ENCODE measurements at regions not wholly inside any gene's neighbourhood (a gene's known extent, or its start where the extent isn't known, plus 50 kb on each side); places are given as distances from the start of the nearest gene placed in this dataset.
"Not testable (repeated sequence)": the region's sequence is repeated elsewhere in the genome, so short reads cannot be mapped to it uniquely, and the experiment has no call there.

DNA sequence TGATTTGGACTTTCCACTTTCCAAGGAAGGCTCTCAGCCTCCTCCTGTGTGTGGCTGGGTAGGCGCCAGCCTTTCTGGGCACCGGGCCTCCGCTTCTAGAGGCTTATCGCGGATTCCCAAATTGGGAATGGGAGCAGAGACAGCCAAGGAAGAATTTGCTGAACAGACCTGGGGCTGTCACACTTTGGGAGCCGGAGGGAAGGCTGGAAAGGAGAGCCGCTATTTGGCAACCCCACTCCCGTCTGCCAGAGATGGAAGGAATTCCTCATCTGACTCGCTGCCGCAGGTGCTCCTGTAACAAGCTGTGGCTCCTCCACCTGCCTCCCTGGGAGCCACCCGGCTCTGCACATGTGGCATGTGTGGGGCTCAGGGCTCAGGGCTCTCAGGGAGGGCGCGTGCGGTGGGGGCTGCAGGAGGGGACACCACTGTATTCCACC, 50.8 kb upstream of the ECHDC3 start:
- no peaks in the 10 kb centered on the region for H3K9me3 ChIP-seq (ENCODE audit: control insufficient read depth, insufficient read depth, low read length)
- no peak overlapping the region for H3K4me3 ChIP-seq (ENCODE audit: low read depth, low read length)
- CTCF ChIA-PET = no interaction called here
- H3K27me3 ChIP-seq (ENCODE audit: control insufficient read depth, insufficient read depth, low read length) = peaks cover 13% of the 10 kb centered on the region
- no peak overlapping the region for H3K27ac ChIP-seq (ENCODE audit: low read depth, low read length)
- POLR2A ChIA-PET = no interaction called here
- TF ChIP-seq, protein P1, sequence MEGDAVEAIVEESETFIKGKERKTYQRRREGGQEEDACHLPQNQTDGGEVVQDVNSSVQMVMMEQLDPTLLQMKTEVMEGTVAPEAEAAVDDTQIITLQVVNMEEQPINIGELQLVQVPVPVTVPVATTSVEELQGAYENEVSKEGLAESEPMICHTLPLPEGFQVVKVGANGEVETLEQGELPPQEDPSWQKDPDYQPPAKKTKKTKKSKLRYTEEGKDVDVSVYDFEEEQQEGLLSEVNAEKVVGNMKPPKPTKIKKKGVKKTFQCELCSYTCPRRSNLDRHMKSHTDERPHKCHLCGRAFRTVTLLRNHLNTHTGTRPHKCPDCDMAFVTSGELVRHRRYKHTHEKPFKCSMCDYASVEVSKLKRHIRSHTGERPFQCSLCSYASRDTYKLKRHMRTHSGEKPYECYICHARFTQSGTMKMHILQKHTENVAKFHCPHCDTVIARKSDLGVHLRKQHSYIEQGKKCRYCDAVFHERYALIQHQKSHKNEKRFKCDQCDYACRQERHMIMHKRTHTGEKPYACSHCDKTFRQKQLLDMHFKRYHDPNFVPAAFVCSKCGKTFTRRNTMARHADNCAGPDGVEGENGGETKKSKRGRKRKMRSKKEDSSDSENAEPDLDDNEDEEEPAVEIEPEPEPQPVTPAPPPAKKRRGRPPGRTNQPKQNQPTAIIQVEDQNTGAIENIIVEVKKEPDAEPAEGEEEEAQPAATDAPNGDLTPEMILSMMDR (IDR thresholded peaks at IDR 0.05; ENCODE audit: low read depth, low read length) = no peak
- DNase-seq (ENCODE audit: low read depth, low spot score) = no peak

DNA sequence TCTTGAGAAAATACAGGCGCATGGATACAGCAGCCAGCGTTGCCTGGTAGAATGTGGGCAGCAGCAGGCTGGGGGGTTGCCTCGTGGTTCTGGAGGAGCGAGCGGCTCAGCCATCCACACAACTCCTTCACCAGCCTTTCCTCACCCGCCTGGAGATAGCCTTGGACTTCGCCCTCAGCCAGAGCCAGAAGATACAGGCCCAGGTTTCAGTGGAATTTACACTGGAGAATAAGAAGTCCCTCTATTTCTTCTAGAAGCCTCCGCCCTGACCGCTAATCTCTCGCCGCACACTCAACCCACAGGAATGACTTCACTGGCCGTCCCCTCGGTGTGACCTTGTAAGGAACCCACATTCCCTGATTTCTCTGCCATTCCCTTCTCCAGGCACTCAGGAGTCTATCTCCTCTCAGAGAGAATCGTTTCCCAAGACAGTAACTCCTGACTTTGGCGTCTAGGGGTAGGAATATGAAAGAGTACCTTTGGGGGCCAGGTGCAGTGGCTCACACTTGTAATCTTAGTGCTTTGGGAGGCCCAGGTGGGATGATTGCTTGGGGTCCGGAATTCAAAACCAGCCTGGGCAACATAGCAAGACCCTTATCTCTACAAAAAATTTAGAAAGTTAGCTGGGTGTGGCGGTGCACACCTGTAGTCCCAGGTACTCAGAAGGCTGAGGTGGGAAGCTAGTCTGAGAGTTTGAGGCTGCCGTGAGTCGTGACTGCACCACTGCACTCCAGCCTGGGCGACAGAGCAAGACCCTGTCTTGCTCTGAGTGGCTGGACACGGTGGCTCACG, 52.0 kb upstream of the ECHDC3 start:
- TF ChIP-seq, protein P1 (IDR thresholded peaks at IDR 0.05; ENCODE audit: low read depth, low read length) = no peak
- Histone ChIP-seq H3K9me3 (ENCODE audit: control insufficient read depth, insufficient read depth, low read length) (no peaks in the 10 kb centered on the region), H3K27me3 (ENCODE audit: control insufficient read depth, insufficient read depth, low read length) (peaks cover 7% of the 10 kb centered on the region), H3K4me3 (ENCODE audit: low read depth, low read length) (no peak overlapping the region), H3K27ac (ENCODE audit: low read depth, low read length) (no peak overlapping the region)
- no peak for DNase-seq (ENCODE audit: low read depth, low spot score)
- ChIA-PET POLR2A (no interaction called here), CTCF (no interaction called here)

DNA sequence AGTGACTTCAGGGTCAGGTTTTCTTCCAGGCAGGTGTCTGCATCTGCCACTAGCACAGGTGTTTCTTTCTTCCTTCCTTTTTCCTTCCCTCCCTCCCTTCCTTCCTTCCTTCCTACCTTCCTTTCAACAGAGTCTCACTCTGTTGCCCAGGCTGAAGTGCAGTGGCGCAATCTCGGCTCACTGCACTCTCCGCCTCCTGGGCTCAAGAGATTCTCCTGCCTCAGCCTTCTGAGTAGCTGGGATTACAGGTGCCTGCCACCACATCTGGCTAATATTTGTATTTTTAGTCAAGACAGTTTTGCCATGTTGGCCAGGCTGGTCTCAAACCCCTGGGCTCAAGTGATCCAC, 53.8 kb upstream of the ECHDC3 start:
- CTCF ChIA-PET; POLR2A ChIA-PET; H3K27me3 ChIP-seq (ENCODE audit: control insufficient read depth, insufficient read depth, low read length); H3K4me3 ChIP-seq (ENCODE audit: low read depth, low read length); H3K9me3 ChIP-seq (ENCODE audit: control insufficient read depth, insufficient read depth, low read length); DNase-seq (ENCODE audit: low read depth, low spot score); H3K27ac ChIP-seq (ENCODE audit: low read depth, low read length): not testable (repeated sequence)

DNA sequence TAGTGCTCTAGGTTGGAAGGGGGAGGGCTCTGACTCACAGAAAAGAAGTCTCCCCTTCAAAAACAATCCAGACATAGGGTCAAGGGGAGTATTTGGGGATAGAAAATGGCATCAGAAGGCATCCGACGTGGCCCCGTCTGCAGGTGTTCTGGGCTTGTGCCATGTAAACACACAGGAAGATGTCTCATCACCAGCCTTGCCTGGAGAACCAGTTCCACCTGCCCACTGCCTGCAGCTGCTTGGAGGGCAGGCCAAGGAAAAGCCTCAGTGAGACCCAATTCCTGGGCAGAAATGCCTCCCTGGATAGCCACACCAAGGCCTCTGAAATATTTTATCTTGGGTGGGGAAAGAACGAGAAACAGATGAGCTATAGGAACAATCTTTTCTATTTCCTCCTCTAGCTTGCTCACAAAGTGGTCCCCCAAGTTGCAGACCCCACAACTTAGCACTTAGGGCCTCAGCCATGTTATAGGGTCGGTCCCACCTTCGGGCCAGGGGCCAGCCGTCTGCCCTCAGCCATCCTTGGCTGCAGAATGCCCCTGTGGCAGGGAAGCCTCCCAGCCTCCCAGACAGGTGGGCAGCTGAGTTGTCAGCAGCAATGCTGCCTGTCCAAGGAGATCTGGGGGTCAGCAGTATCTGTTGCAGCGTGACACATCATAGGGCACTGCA, 54.3 kb upstream of the ECHDC3 start:
- Histone ChIP-seq H3K27me3 (ENCODE audit: control insufficient read depth, insufficient read depth, low read length) (peaks cover 6% of the 10 kb centered on the region), H3K27ac (ENCODE audit: low read depth, low read length) (no peak overlapping the region), H3K4me3 (ENCODE audit: low read depth, low read length) (no peak overlapping the region), H3K9me3 (ENCODE audit: control insufficient read depth, insufficient read depth, low read length) (no peaks in the 10 kb centered on the region)
- TF ChIP-seq, protein P1 (IDR thresholded peaks at IDR 0.05; ENCODE audit: low read depth, low read length) = no peak
- ChIA-PET CTCF (no interaction called here), POLR2A (no interaction called here)
- no peak for DNase-seq (ENCODE audit: low read depth, low spot score)

DNA sequence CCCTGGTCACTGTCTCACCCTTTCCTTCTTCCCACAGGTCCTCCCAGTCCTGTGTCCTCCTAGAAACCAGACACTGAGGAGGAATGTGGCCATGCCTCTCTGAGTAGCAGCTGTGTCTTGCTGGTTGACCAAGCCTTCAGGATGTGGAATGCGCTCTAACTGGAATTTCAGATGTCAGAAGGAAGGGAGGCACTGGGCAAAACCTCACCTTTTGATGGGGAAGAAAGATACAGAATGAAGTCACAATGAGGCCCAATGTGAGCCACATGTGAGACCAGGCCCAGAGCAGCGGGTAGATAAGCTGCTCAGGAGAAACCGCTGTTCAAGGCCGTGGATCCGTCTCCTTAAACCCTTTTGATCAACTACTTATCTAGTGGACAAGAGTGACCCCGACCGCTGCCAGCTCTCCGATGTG, 54.8 kb upstream of the ECHDC3 start:
- POLR2A ChIA-PET = no interaction called here
- no peak overlapping the region for H3K27ac ChIP-seq (ENCODE audit: low read depth, low read length)
- no peak for DNase-seq (ENCODE audit: low read depth, low spot score)

More for the DNA sequence above, 54.8 kb upstream of the ECHDC3 start:
- no peaks in the 10 kb centered on the region for H3K9me3 ChIP-seq (ENCODE audit: control insufficient read depth, insufficient read depth, low read length)
- H3K4me3 ChIP-seq (ENCODE audit: low read depth, low read length) = no peak overlapping the region
- H3K27me3 ChIP-seq (ENCODE audit: control insufficient read depth, insufficient read depth, low read length) = peaks cover 2% of the 10 kb centered on the region
- TF ChIP-seq, protein P1 (IDR thresholded peaks at IDR 0.05; ENCODE audit: low read depth, low read length) = no peak
- CTCF ChIA-PET = interaction anchor here (1.2 kb wide), 1 partner anchor 171 kb away, joined by 3 read pairs; no protein-coding TSS in a partner anchor

All from AG04450 (cell line).